ENCODE measurements at regions not wholly inside any gene's neighbourhood (a gene's known extent, or its start where the extent isn't known, plus 50 kb on each side); places are given as distances from the start of the nearest gene placed in this dataset.

GRCh38 chr14:71711619-71712018, 220.6 kb upstream of the RGS6 start:
- H3K27me3 ChIP-seq (replicated peaks; ENCODE audit: insufficient read depth), result no peaks in the 10 kb centered on the region
- TF ChIP-seq CTCF (IDR thresholded peaks at IDR 0.05) (no peak), POLR2A (IDR thresholded peaks at IDR 0.05) (no peak), POLR2AphosphoS5 (IDR thresholded peaks at IDR 0.05) (no peak)
- H3K27ac ChIP-seq, result no peak overlapping the region
- H3K4me1 ChIP-seq (replicated peaks), result no peaks in the 10 kb centered on the region
- H3K4me3 ChIP-seq, result no peak overlapping the region
- no peak for DNase-seq (ENCODE audit: low spot score)
- 63% methylated on average over 1 of the region's 1 CpG for WGBS
- no peaks in the 10 kb centered on the region for H3K9me3 ChIP-seq
- H3K36me3 ChIP-seq, result no peaks in the 10 kb centered on the region
- intact Hi-C loops (cut with DNase I), result no loop called here

DNA sequence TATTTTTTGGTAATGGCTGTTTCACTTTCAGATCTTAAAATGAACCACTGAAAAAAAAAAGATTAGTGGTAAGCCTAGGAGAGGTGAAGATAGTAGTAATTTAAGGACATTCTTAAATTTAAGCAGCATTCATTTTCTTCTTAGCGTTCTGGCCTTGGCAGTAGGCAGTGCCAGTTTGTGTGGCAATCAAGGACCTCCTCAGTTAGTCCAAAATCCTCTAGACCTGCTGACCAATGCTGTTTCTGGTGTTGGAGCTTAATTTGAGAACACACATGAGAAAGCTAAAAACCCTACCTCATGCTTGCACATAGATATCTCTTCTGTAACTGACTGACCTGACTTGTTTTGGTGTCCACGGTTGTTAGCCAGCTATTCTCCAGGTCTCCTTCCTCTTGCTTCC, 219.8 kb upstream of the RGS6 start:
- DNase-seq (ENCODE audit: low spot score), result no peak
- Histone ChIP-seq H3K27ac (no peak overlapping the region), H3K4me3 (no peak overlapping the region), H3K27me3 (replicated peaks; ENCODE audit: insufficient read depth) (no peaks in the 10 kb centered on the region), H3K36me3 (no peaks in the 10 kb centered on the region), H3K9me3 (no peaks in the 10 kb centered on the region), H3K4me1 (replicated peaks) (no peaks in the 10 kb centered on the region)
- 91% methylated on average over 2 of the region's 2 CpGs for WGBS
- TF ChIP-seq CTCF (IDR thresholded peaks at IDR 0.05), result no peak
- no peak for TF ChIP-seq POLR2AphosphoS5 (IDR thresholded peaks at IDR 0.05)
- no peak for TF ChIP-seq POLR2A (IDR thresholded peaks at IDR 0.05)
- intact Hi-C loops (cut with DNase I), result no loop called here

DNA sequence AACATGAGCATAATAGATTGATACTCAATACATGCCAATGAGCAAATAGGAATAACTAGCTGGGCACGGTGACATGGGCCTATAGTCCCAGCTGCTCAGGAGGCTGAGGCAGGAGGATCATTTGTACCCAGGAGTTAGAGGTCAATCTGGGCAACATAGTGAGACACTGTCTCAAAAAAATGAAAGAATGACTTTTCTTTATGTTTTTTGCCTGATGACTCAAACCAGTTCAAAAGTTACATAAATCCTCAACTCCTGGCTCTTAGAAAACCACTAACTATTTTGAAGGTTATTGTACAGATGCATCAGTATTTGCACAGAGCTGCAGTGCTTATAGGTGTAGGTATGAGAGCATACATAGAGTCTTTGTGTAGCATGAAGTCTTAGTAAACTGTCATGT, 219.2 kb upstream of the RGS6 start:
- intact Hi-C loops (cut with DNase I), result loop anchor here (1.0 kb wide), 1 partner anchor 9 kb away; no protein-coding TSS in a partner anchor
- H3K36me3 ChIP-seq, result no peaks in the 10 kb centered on the region

GRCh38 chr14:71713451-71713850, 218.8 kb upstream of the RGS6 start:
- Histone ChIP-seq H3K9me3 (no peaks in the 10 kb centered on the region), H3K4me1 (replicated peaks) (no peaks in the 10 kb centered on the region), H3K36me3 (no peaks in the 10 kb centered on the region), H3K4me3 (no peak overlapping the region), H3K27me3 (replicated peaks; ENCODE audit: insufficient read depth) (no peaks in the 10 kb centered on the region), H3K27ac (no peak overlapping the region)
- intact Hi-C loops (cut with DNase I), result loop anchor here (1.0 kb wide), 1 partner anchor 9 kb away; no protein-coding TSS in a partner anchor
- TF ChIP-seq POLR2AphosphoS5 (IDR thresholded peaks at IDR 0.05) (no peak), CTCF (IDR thresholded peaks at IDR 0.05) (no peak), POLR2A (IDR thresholded peaks at IDR 0.05) (no peak)
- no peak for DNase-seq (ENCODE audit: low spot score)
- 94% methylated on average over 1 of the region's 1 CpG for WGBS

More for the DNA sequence above, 219.2 kb upstream of the RGS6 start:
- DNase-seq (ENCODE audit: low spot score), result no peak
- WGBS, result 79% methylated on average over 1 of the region's 1 CpG
- no peaks in the 10 kb centered on the region for H3K9me3 ChIP-seq
- no peaks in the 10 kb centered on the region for H3K27me3 ChIP-seq (replicated peaks; ENCODE audit: insufficient read depth)
- no peak overlapping the region for H3K4me3 ChIP-seq
- H3K27ac ChIP-seq, result no peak overlapping the region
- H3K4me1 ChIP-seq (replicated peaks), result no peaks in the 10 kb centered on the region
- TF ChIP-seq POLR2A (IDR thresholded peaks at IDR 0.05) (no peak), POLR2AphosphoS5 (IDR thresholded peaks at IDR 0.05) (no peak), CTCF (IDR thresholded peaks at IDR 0.05) (no peak)

DNA sequence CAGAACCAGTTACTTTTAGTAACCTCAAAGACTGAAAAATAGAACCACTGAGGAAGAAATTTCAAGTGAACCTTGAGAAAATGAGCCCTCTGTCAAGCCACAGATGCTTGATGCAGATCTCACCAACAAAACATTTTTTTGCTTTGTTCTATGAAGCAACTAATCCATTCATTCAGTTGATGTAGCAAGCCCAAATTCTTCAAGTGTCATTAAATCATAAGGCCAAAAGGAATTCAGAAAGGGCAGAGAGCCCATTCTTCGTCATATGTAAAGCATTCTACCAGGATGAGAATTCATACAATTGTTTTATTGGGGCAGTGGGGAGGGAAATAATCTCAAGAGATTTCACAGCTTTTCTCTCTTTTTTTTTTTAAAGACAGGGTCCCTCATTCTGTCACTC, 218.0 kb upstream of the RGS6 start:
- TF ChIP-seq CTCF (IDR thresholded peaks at IDR 0.05), result no peak
- no peak for TF ChIP-seq POLR2AphosphoS5 (IDR thresholded peaks at IDR 0.05)
- TF ChIP-seq POLR2A (IDR thresholded peaks at IDR 0.05), result no peak
- H3K27me3 ChIP-seq (replicated peaks; ENCODE audit: insufficient read depth), result no peaks in the 10 kb centered on the region
- no peaks in the 10 kb centered on the region for H3K9me3 ChIP-seq
- H3K27ac ChIP-seq, result no peak overlapping the region
- intact Hi-C loops (cut with DNase I), result no loop called here
- H3K36me3 ChIP-seq, result no peaks in the 10 kb centered on the region
- no peaks in the 10 kb centered on the region for H3K4me1 ChIP-seq (replicated peaks)
- DNase-seq (ENCODE audit: low spot score), result no peak
- 93% methylated on average over 1 of the region's 1 CpG for WGBS
- no peak overlapping the region for H3K4me3 ChIP-seq

Data from prostate gland (tissue), 2 donors.